ENCODE measurements at regions not wholly inside any gene's neighbourhood (a gene's known extent, or its start where the extent isn't known, plus 50 kb on each side); places are given as distances from the start of the nearest gene placed in this dataset.
A peak's percentile ranks its signal among the peaks of the same experiment; 100 is the strongest.

- no peak for DNase-seq (ENCODE audit: low read depth, low spot score)
- Mint-ChIP-seq H3K27ac (ENCODE audit: unreplicated experiment) (no peak overlapping the region), H3K36me3 (ENCODE audit: low read depth) (no peaks in the 10 kb centered on the region), H3K27me3 (ENCODE audit: low read depth) (no peaks in the 10 kb centered on the region), H3K9me3 (peaks cover 3% of the 10 kb centered on the region), H3K4me1 (no peaks in the 10 kb centered on the region), H3K4me3 (no peak overlapping the region)
- TF ChIP-seq CTCF (conservative IDR thresholded peaks at IDR 0.05), result no peak
Observed at GRCh38 chr1:82962658-82963057, 1036.3 kb downstream of the TTLL7 start.

- no peak for DNase-seq (ENCODE audit: low read depth, low spot score)
- TF ChIP-seq CTCF (conservative IDR thresholded peaks at IDR 0.05), result no peak
Observed at GRCh38 chr1:82950606-82951200, 1048.2 kb downstream of the TTLL7 start.

GRCh38 chr1:82948386-82948785 lies 1050.5 kb downstream of the TTLL7 start:
- Mint-ChIP-seq H3K9me3 (peaks cover 3% of the 10 kb centered on the region), H3K4me1 (peaks cover 21% of the 10 kb centered on the region), H3K27ac (ENCODE audit: unreplicated experiment) (no peak overlapping the region), H3K36me3 (ENCODE audit: low read depth) (no peaks in the 10 kb centered on the region), H3K27me3 (ENCODE audit: low read depth) (no peaks in the 10 kb centered on the region), H3K4me3 (no peak overlapping the region)
- no peak for DNase-seq (ENCODE audit: low read depth, low spot score)
- no peak for TF ChIP-seq CTCF (conservative IDR thresholded peaks at IDR 0.05)

More at GRCh38 chr1:82950606-82951200, 1048.2 kb downstream of the TTLL7 start:
- peak overlapping the region; percentile 10 for H3K4me3 Mint-ChIP-seq
- no peaks in the 10 kb centered on the region for H3K36me3 Mint-ChIP-seq (ENCODE audit: low read depth)
- peaks cover 3% of the 10 kb centered on the region for H3K9me3 Mint-ChIP-seq
- H3K27me3 Mint-ChIP-seq (ENCODE audit: low read depth), result no peaks in the 10 kb centered on the region
- H3K4me1 Mint-ChIP-seq, result peaks cover 12% of the 10 kb centered on the region
- H3K27ac Mint-ChIP-seq (ENCODE audit: unreplicated experiment), result peak overlapping the region; percentile 90

- Mint-ChIP-seq H3K27ac (ENCODE audit: unreplicated experiment) (no peak overlapping the region), H3K27me3 (ENCODE audit: low read depth) (no peaks in the 10 kb centered on the region), H3K4me3 (no peak overlapping the region), H3K4me1 (peaks cover 21% of the 10 kb centered on the region), H3K9me3 (no peaks in the 10 kb centered on the region), H3K36me3 (ENCODE audit: low read depth) (no peaks in the 10 kb centered on the region)
- no peak for DNase-seq (ENCODE audit: low read depth, low spot score)
- TF ChIP-seq CTCF (conservative IDR thresholded peaks at IDR 0.05), result no peak
Observed at GRCh38 chr1:82947278-82947677, 1051.7 kb downstream of the TTLL7 start.

GRCh38 chr1:82946096-82946605 lies 1052.8 kb downstream of the TTLL7 start:
- no peaks in the 10 kb centered on the region for H3K9me3 Mint-ChIP-seq
- no peak for TF ChIP-seq CTCF (conservative IDR thresholded peaks at IDR 0.05)
- DNase-seq (ENCODE audit: low read depth, low spot score), result no peak
- H3K27me3 Mint-ChIP-seq (ENCODE audit: low read depth), result no peaks in the 10 kb centered on the region
- H3K27ac Mint-ChIP-seq (ENCODE audit: unreplicated experiment), result no peak overlapping the region
- peaks cover 15% of the 10 kb centered on the region for H3K4me1 Mint-ChIP-seq
- no peak overlapping the region for H3K4me3 Mint-ChIP-seq
- H3K36me3 Mint-ChIP-seq (ENCODE audit: low read depth), result no peaks in the 10 kb centered on the region
